Endothelial cell of umbilical vein (primary cell): ENCODE measurements at regions not wholly inside any gene's neighbourhood (a gene's known extent, or its start where the extent isn't known, plus 50 kb on each side); places are given as distances from the start of the nearest gene placed in this dataset.

ENCODE experiments used
- BruUV-seq: library from RNA; stranded (reverse); fragments of 400-500 nt; replicated peaks from 2 replicates; lab custom pipeline; 2021; lab: Mats Ljungman, UMichigan
- CTCF ChIA-PET: fragments of 300-600, 350-600 bp; sonication (Branson Sonifier 250); formaldehyde crosslinking; loops from one replicate; lab custom pipeline; 2021; ENCODE audit warnings: antibody characterized with exemption, inconsistent platforms; lab: Charles Lee
- POLR2A ChIA-PET: fragments of 300-600, 350-600 bp; sonication (Branson Sonifier 250); formaldehyde crosslinking; loops from one replicate; lab custom pipeline; 2021; ENCODE audit warnings: antibody characterized with exemption, inconsistent platforms; lab: Charles Lee
- DNase-seq: peaks from one replicate; pipeline ENCODE4 v3.0.0-alpha.2; 2011; ENCODE audit warnings: low read depth, low spot score
- FAIRE-seq: peaks from 2 replicates; lab custom pipeline; 2011; peaks lifted over from hg19 to GRCh38; lab: Jason Lieb, UNC
- H2AFZ ChIP-seq: 2 replicates; pipeline ENCODE4 v1.6.0; 2012; ENCODE audit warnings: low read depth, low read length, control low read depth, inconsistent platforms
- H3K27ac ChIP-seq: 2 replicates; pipeline ENCODE4 v1.5.1; 2011; ENCODE audit warnings: low read depth, mild to moderate bottlenecking, control low read depth, low read length, moderate library complexity; ENCODE audit not compliant: insufficient read depth
- H3K27me3 ChIP-seq, 2 experiments: 2 replicates each; pipeline versions ENCODE4 v1.6.0 to v1.6.1; 2011; ENCODE audit warnings: low read length in 2 of 2, mixed read lengths in 1 of 2; ENCODE audit not compliant: control insufficient read depth in 2 of 2, insufficient read depth in 2 of 2
- H3K36me3 ChIP-seq, 2 experiments: 2 replicates in 1 of 2; 3 replicates in 1 of 2; pipeline ENCODE4 v1.5.1; 2011; ENCODE audit warnings: low read length in 2 of 2, mild to moderate bottlenecking in 1 of 2, moderate library complexity in 1 of 2; ENCODE audit not compliant: control insufficient read depth in 2 of 2, insufficient read depth in 2 of 2; ENCODE audit errors: extremely low read depth in 1 of 2
- H3K4me1 ChIP-seq: 3 replicates; pipeline ENCODE4 v1.5.1; 2011; ENCODE audit warnings: mild to moderate bottlenecking, low read length; ENCODE audit not compliant: control insufficient read depth, insufficient read depth; ENCODE audit errors: extremely low read depth
- H3K4me2 ChIP-seq: 2 replicates; pipeline ENCODE4 v1.6.1; 2011; ENCODE audit warnings: low read length, control low read depth, mixed read lengths; ENCODE audit not compliant: insufficient read depth
- H3K4me3 ChIP-seq, 3 experiments: fragments of 200-600 bp in 1 of 3; sonication (generic), shearing (Covaris generic) in 1 of 3; replicated peaks in 1 of 3; 2 replicates each; pipeline ENCODE4 v1.5.1; 2011 to 2016; ENCODE audit warnings: control low read depth in 3 of 3, low read length in 3 of 3, mild to moderate bottlenecking in 2 of 3, inconsistent platforms in 1 of 3, low read depth in 1 of 3, moderate library complexity in 1 of 3; ENCODE audit not compliant: insufficient read depth in 1 of 3
- H3K79me2 ChIP-seq: 2 replicates; pipeline ENCODE4 v1.6.0; 2012; ENCODE audit warnings: low read length, inconsistent platforms; ENCODE audit not compliant: control insufficient read depth, insufficient read depth
- H3K9ac ChIP-seq: replicated peaks from 2 replicates; pipeline ENCODE3; 2011; ENCODE audit warnings: low read length, control low read depth; ENCODE audit not compliant: insufficient read depth; ENCODE audit errors: extremely low read depth
- H3K9me1 ChIP-seq: replicated peaks from 3 replicates; pipeline ENCODE4 v1.6.0; 2011; ENCODE audit warnings: mild to moderate bottlenecking, low read length; ENCODE audit not compliant: control insufficient read depth, insufficient read depth; ENCODE audit errors: extremely low read depth
- H3K9me3 ChIP-seq: replicated peaks from 2 replicates; pipeline ENCODE4 v1.5.1; 2012; ENCODE audit warnings: low read length, inconsistent platforms; ENCODE audit not compliant: control insufficient read depth, insufficient read depth
- H4K20me1 ChIP-seq: replicated peaks from 2 replicates; pipeline ENCODE3; 2011; ENCODE audit warnings: mild to moderate bottlenecking, low read length; ENCODE audit not compliant: control insufficient read depth, insufficient read depth; ENCODE audit errors: extremely low read depth
- EZH2 ChIP-seq: IDR thresholded peaks from 2 replicates; pipeline ENCODE4 v1.6.1; 2012; ENCODE audit warnings: borderline replicate concordance, low read depth, mild to moderate bottlenecking, moderate library complexity, low read length, inconsistent platforms; ENCODE audit not compliant: severe bottlenecking
- FOS ChIP-seq: IDR thresholded peaks from 2 replicates; pipeline ENCODE4 v1.6.1; 2011; ENCODE audit warnings: mild to moderate bottlenecking, low read length, moderate library complexity, borderline replicate concordance; ENCODE audit not compliant: insufficient read depth
- GATA2 ChIP-seq: IDR thresholded peaks from 2 replicates; pipeline ENCODE4 v1.7.0; 2011; ENCODE audit warnings: low read depth, mild to moderate bottlenecking, moderate library complexity, mixed read lengths, low read length; ENCODE audit not compliant: insufficient read length, insufficient read depth
- JUN ChIP-seq: IDR thresholded peaks from 2 replicates; pipeline ENCODE4 v1.6.1; 2011; ENCODE audit warnings: borderline replicate concordance, low read depth; ENCODE audit not compliant: insufficient read length, insufficient read depth
- MYC ChIP-seq: IDR thresholded peaks from one replicate; pipeline ENCODE4 v1.6.1; 2011; ENCODE audit warnings: mild to moderate bottlenecking, low read depth, low read length
- POLR2AphosphoS5 ChIP-seq: IDR thresholded peaks from 2 replicates; pipeline ENCODE4 v1.6.1; 2012; ENCODE audit warnings: low read depth, mild to moderate bottlenecking, control low read depth, low read length, moderate library complexity; ENCODE audit not compliant: insufficient read depth
- dilution Hi-C: fragments of 300-500 bp; cut with MboI; formaldehyde crosslinking; loops from one replicate; pipeline ENCODE4 v1.15.0; 2019; ENCODE audit warnings: low sequenced_read_pairs; ENCODE audit not compliant: extremely low pct_ligation_motif_present
- intact Hi-C: fragments of 100-400 bp; cut with micrococcal nuclease; formaldehyde crosslinking; loops from one replicate; pipeline ENCODE4 v1.10.0; 2022

DNA sequence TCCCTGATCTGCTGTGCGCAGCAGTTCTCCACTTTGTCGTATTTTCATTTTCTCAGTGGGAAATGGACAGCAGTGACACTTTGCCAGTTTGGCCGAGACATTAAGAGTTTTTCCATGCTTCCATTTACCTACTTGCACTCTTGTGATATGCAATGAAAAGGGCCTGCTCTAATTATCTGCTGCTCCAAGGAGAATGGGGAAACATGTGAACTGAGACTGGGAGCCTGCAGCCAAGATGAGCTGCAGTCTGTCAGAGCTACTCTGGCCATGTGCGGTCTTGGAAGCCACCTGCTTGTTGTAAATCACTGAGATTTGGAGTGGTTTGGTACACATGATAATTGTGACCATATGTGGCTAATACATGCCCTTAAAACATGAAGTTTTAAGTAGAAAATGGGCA lies 586.6 kb upstream of the POT1 start:
- no peaks in the 10 kb centered on the region for H3K36me3 ChIP-seq
- FAIRE-seq (no peak), DNase-seq (no peak)
- no peak overlapping the region for H3K9ac ChIP-seq
- TF ChIP-seq FOS = no peak
- no peak for TF ChIP-seq JUN
- TF ChIP-seq MYC = no peak
- TF ChIP-seq GATA2 = no peak
- no peak for TF ChIP-seq POLR2AphosphoS5
- no peak overlapping the region for H2AFZ ChIP-seq
- no TSS peak for BruUV-seq
- no peak overlapping the region for H3K4me3 ChIP-seq
- no peaks in the 10 kb centered on the region for H3K9me1 ChIP-seq
- no peaks in the 10 kb centered on the region for H3K9me3 ChIP-seq
- H3K27me3 ChIP-seq = no peaks in the 10 kb centered on the region
- no peaks in the 10 kb centered on the region for H3K79me2 ChIP-seq
- no peaks in the 10 kb centered on the region for H3K4me1 ChIP-seq
- H3K27ac ChIP-seq = no peak overlapping the region
- dilution Hi-C loops (no loop called here), intact Hi-C loops (no loop called here)
- no peaks in the 10 kb centered on the region for H4K20me1 ChIP-seq
- CTCF ChIA-PET = interaction anchor here (0.9 kb wide), 1 partner anchor 456 kb away, joined by 3 read pairs; no protein-coding TSS in a partner anchor
- no peak overlapping the region for H3K4me2 ChIP-seq
- POLR2A ChIA-PET = no interaction called here

DNA sequence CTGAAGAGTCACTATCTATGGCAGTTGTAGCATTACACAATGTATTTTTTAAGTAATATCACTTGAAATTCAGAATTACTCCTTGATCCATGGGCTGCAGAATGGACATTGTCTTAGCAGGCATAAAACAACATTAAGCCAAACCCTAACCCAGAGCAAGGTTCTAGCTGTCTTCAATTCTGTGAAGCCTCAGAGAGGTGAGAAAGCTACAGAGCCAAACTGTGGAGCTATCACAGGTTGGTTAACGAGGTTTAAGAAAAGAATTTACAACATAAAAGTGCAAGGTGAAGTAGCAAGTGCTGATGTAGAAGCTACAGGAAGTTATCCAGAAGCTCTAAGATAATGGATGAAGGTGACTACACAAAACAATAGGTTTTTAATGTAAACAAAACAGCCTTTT lies 582.7 kb upstream of the POT1 start:
- no peaks in the 10 kb centered on the region for H3K9me3 ChIP-seq
- no peak overlapping the region for H3K9ac ChIP-seq
- H4K20me1 ChIP-seq = no peaks in the 10 kb centered on the region
- H3K4me1 ChIP-seq = no peaks in the 10 kb centered on the region
- intact Hi-C loops = no loop called here
- DNase-seq (no peak), FAIRE-seq (no peak)
- H3K4me2 ChIP-seq = no peak overlapping the region
- ChIA-PET CTCF (no interaction called here), POLR2A (no interaction called here)
- no peaks in the 10 kb centered on the region for H3K79me2 ChIP-seq
- no peak overlapping the region for H3K27ac ChIP-seq
- no peaks in the 10 kb centered on the region for H3K27me3 ChIP-seq
- TF ChIP-seq JUN = no peak
- TF ChIP-seq EZH2 = no peak
- no peak for TF ChIP-seq MYC
- TF ChIP-seq FOS = no peak
- TF ChIP-seq POLR2AphosphoS5 = no peak
- no peak overlapping the region for H3K4me3 ChIP-seq
- H3K36me3 ChIP-seq = no peaks in the 10 kb centered on the region
- no peak overlapping the region for H2AFZ ChIP-seq
- dilution Hi-C loops = no loop called here
- H3K9me1 ChIP-seq = peaks cover 2% of the 10 kb centered on the region
- BruUV-seq = no TSS peak
